ENCODE measurements at regions not wholly inside any gene's neighbourhood (a gene's known extent, or its start where the extent isn't known, plus 50 kb on each side); places are given as distances from the start of the nearest gene placed in this dataset.
"Not testable (repeated sequence)": the region's sequence is repeated elsewhere in the genome, so short reads cannot be mapped to it uniquely, and the experiment has no call there.

- no peak overlapping the region for H3K4me3 ChIP-seq (ENCODE audit: low read length)
- H3K27ac ChIP-seq (ENCODE audit: low read length): no peak overlapping the region
- no peaks in the 10 kb centered on the region for H3K9me3 ChIP-seq (ENCODE audit: control insufficient read depth, insufficient read depth, low read length)
- WGBS (ENCODE audit: insufficient coverage, insufficient read length): no CpG with 5 or more reads among the region's 1 CpG
- H3K4me1 ChIP-seq (ENCODE audit: control insufficient read depth, insufficient read depth, low read length): no peaks in the 10 kb centered on the region; the same call in 1 of the 2 replicates
- no peak for DNase-seq (ENCODE audit: low read depth, low spot score)
- no peaks in the 10 kb centered on the region for H3K27me3 ChIP-seq (ENCODE audit: control insufficient read depth, insufficient read depth, low read length)
- H3K36me3 ChIP-seq (ENCODE audit: control insufficient read depth, insufficient read depth, low read length): no peaks in the 10 kb centered on the region
Observed at GRCh38 chr12:46522071-46522470, 149.5 kb upstream of the SLC38A2 start.

GRCh38 chr12:46521145-46521544 is 148.6 kb upstream of the SLC38A2 start:
- no peak overlapping the region for H3K27ac ChIP-seq (ENCODE audit: low read length)
- DNase-seq (ENCODE audit: low read depth, low spot score): no peak
- H3K4me3 ChIP-seq (ENCODE audit: low read length): no peak overlapping the region
- no peaks in the 10 kb centered on the region for H3K36me3 ChIP-seq (ENCODE audit: control insufficient read depth, insufficient read depth, low read length)
- no peaks in the 10 kb centered on the region for H3K27me3 ChIP-seq (ENCODE audit: control insufficient read depth, insufficient read depth, low read length)
- no peaks in the 10 kb centered on the region for H3K9me3 ChIP-seq (ENCODE audit: control insufficient read depth, insufficient read depth, low read length)
- no CpG with 5 or more reads among the region's 2 CpGs for WGBS (ENCODE audit: insufficient coverage, insufficient read length)
- no peaks in the 10 kb centered on the region; the same call in 1 of the 2 replicates for H3K4me1 ChIP-seq (ENCODE audit: control insufficient read depth, insufficient read depth, low read length)

- no CpG with 5 or more reads among the region's 1 CpG for WGBS (ENCODE audit: insufficient coverage, insufficient read length)
- DNase-seq (ENCODE audit: low read depth, low spot score): no peak
- Histone ChIP-seq H3K4me3 (ENCODE audit: low read length) (no peak overlapping the region), H3K27ac (ENCODE audit: low read length) (no peak overlapping the region), H3K4me1 (ENCODE audit: control insufficient read depth, insufficient read depth, low read length) (no peaks in the 10 kb centered on the region), H3K9me3 (ENCODE audit: control insufficient read depth, insufficient read depth, low read length) (no peaks in the 10 kb centered on the region), H3K27me3 (ENCODE audit: control insufficient read depth, insufficient read depth, low read length) (no peaks in the 10 kb centered on the region), H3K36me3 (ENCODE audit: control insufficient read depth, insufficient read depth, low read length) (no peaks in the 10 kb centered on the region)
Observed at GRCh38 chr12:46519407-46519806, 146.8 kb upstream of the SLC38A2 start.

DNA sequence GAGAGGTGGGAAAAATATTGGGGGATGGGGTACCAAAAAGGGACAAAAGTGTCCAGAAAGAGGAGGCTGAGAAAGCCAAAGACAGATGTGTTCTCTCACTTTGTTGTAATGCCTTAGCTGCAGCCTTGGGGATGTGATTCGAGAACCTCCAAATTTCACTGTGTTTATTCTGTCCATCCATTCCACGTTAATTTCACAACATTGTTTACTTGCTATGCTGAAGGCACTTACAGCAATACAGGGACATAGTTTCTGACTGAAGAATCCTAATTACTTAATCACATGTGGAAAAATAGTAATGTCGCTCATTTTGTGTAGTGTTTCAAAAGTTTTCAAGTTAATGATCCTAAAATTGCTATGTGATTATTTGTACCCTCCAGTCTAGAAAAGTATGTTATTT is 146.2 kb upstream of the SLC38A2 start:
- no CpG with 5 or more reads among the region's 3 CpGs for WGBS (ENCODE audit: insufficient coverage, insufficient read length)
- Histone ChIP-seq H3K4me3 (ENCODE audit: low read length) (no peak overlapping the region), H3K27me3 (ENCODE audit: control insufficient read depth, insufficient read depth, low read length) (no peaks in the 10 kb centered on the region), H3K36me3 (ENCODE audit: control insufficient read depth, insufficient read depth, low read length) (no peaks in the 10 kb centered on the region), H3K27ac (ENCODE audit: low read length) (no peak overlapping the region), H3K9me3 (ENCODE audit: control insufficient read depth, insufficient read depth, low read length) (no peaks in the 10 kb centered on the region), H3K4me1 (ENCODE audit: control insufficient read depth, insufficient read depth, low read length) (no peaks in the 10 kb centered on the region)
- no peak for DNase-seq (ENCODE audit: low read depth, low spot score)

GRCh38 chr12:46518169-46518568 is 145.6 kb upstream of the SLC38A2 start:
- Histone ChIP-seq H3K36me3 (ENCODE audit: control insufficient read depth, insufficient read depth, low read length) (no peaks in the 10 kb centered on the region), H3K4me3 (ENCODE audit: low read length) (no peak overlapping the region), H3K9me3 (ENCODE audit: control insufficient read depth, insufficient read depth, low read length) (no peaks in the 10 kb centered on the region), H3K27me3 (ENCODE audit: control insufficient read depth, insufficient read depth, low read length) (no peaks in the 10 kb centered on the region), H3K27ac (ENCODE audit: low read length) (no peak overlapping the region), H3K4me1 (ENCODE audit: control insufficient read depth, insufficient read depth, low read length) (no peaks in the 10 kb centered on the region)
- DNase-seq (ENCODE audit: low read depth, low spot score): no peak

- H3K9me3 ChIP-seq (ENCODE audit: control insufficient read depth, insufficient read depth, low read length): no peaks in the 10 kb centered on the region
- no peaks in the 10 kb centered on the region for H3K4me1 ChIP-seq (ENCODE audit: control insufficient read depth, insufficient read depth, low read length)
- no peak overlapping the region for H3K4me3 ChIP-seq (ENCODE audit: low read length)
- H3K36me3 ChIP-seq (ENCODE audit: control insufficient read depth, insufficient read depth, low read length): no peaks in the 10 kb centered on the region
- no CpG with 5 or more reads among the region's 1 CpG for WGBS (ENCODE audit: insufficient coverage, insufficient read length)
- no peaks in the 10 kb centered on the region for H3K27me3 ChIP-seq (ENCODE audit: control insufficient read depth, insufficient read depth, low read length)
- DNase-seq (ENCODE audit: low read depth, low spot score): no peak
- H3K27ac ChIP-seq (ENCODE audit: low read length): no peak overlapping the region
Observed at GRCh38 chr12:46517579-46517962, 145.0 kb upstream of the SLC38A2 start.

- DNase-seq (ENCODE audit: low read depth, low spot score): no peak
- no CpG with 5 or more reads among the region's 6 CpGs for WGBS (ENCODE audit: insufficient coverage, insufficient read length)
- H3K27me3 ChIP-seq (ENCODE audit: control insufficient read depth, insufficient read depth, low read length): no peaks in the 10 kb centered on the region
- H3K36me3 ChIP-seq (ENCODE audit: control insufficient read depth, insufficient read depth, low read length): no peaks in the 10 kb centered on the region
- no peak overlapping the region for H3K4me3 ChIP-seq (ENCODE audit: low read length)
- no peaks in the 10 kb centered on the region for H3K4me1 ChIP-seq (ENCODE audit: control insufficient read depth, insufficient read depth, low read length)
- no peak overlapping the region for H3K27ac ChIP-seq (ENCODE audit: low read length)
- H3K9me3 ChIP-seq (ENCODE audit: control insufficient read depth, insufficient read depth, low read length): no peaks in the 10 kb centered on the region
Observed at GRCh38 chr12:46516933-46517578, 144.5 kb upstream of the SLC38A2 start.

DNA sequence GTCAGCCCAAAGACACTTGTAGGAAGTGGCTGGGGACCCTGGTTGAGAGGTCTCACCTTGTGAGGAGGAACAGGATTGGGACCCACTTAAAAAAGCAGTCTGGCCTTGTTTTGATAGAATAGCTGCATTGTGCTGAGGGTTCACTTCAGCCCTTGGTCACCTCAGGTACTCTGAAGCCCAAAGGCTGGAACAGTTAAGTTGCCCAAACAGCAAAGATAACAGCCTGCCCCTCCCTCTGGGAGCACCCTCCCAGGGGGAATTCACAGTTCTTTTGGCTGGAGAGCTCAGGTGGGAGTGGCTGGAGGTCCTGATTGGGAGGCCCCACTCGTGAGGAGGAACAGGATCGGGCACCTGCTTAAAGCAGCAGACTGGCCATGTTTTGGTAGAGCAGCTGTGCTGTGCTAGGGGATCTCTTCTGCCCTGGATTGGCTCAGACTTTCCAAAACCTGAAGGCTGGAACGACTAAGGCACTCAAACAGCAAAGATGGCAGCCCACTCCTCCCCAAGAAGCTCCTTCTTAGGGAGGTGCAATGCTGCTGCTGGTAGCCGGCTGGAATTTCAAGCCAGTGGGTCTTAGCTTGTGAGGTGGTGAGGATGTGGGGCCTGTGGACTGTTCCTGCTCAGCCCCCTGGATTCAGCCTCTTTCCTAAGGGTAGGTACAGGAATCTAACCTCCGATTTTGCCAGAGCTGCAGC is 143.8 kb upstream of the SLC38A2 start:
- no peaks in the 10 kb centered on the region for H3K9me3 ChIP-seq (ENCODE audit: control insufficient read depth, insufficient read depth, low read length)
- H3K36me3 ChIP-seq (ENCODE audit: control insufficient read depth, insufficient read depth, low read length): no peaks in the 10 kb centered on the region
- no peaks in the 10 kb centered on the region for H3K27me3 ChIP-seq (ENCODE audit: control insufficient read depth, insufficient read depth, low read length)
- DNase-seq (ENCODE audit: low read depth, low spot score): no peak
- no peak overlapping the region for H3K4me3 ChIP-seq (ENCODE audit: low read length)
- no peak overlapping the region for H3K27ac ChIP-seq (ENCODE audit: low read length)
- H3K4me1 ChIP-seq (ENCODE audit: control insufficient read depth, insufficient read depth, low read length): no peaks in the 10 kb centered on the region
- no CpG with 5 or more reads among the region's 5 CpGs for WGBS (ENCODE audit: insufficient coverage, insufficient read length)

- H3K4me3 ChIP-seq (ENCODE audit: low read length): no peak overlapping the region
- DNase-seq (ENCODE audit: low read depth, low spot score): no peak
- no peak overlapping the region for H3K27ac ChIP-seq (ENCODE audit: low read length)
- H3K27me3 ChIP-seq (ENCODE audit: control insufficient read depth, insufficient read depth, low read length): no peaks in the 10 kb centered on the region
- no CpG with 5 or more reads among the region's 1 CpG for WGBS (ENCODE audit: insufficient coverage, insufficient read length)
- no peaks in the 10 kb centered on the region for H3K9me3 ChIP-seq (ENCODE audit: control insufficient read depth, insufficient read depth, low read length)
- no peaks in the 10 kb centered on the region for H3K36me3 ChIP-seq (ENCODE audit: control insufficient read depth, insufficient read depth, low read length)
- no peaks in the 10 kb centered on the region for H3K4me1 ChIP-seq (ENCODE audit: control insufficient read depth, insufficient read depth, low read length)
Observed at GRCh38 chr12:46515829-46516228, 143.3 kb upstream of the SLC38A2 start.

DNA sequence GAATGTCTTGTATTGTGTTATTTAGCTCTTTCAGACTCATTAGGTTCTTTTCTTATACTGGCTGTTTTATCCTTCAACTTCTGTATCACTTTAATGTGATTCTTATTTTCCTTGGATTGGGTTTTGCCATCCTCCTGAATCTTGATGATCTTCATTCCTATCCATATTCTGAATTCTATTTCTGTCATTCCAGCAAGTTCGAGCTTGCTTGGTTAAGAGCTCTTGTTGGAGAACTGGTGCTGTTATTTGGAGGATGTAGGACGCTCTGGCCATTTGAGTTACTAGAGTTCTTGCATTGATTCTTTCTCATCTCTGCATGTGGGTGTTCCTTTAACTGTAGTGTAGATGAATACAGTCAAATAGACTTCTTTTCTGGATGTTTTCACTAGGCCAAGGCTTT is 142.3 kb upstream of the SLC38A2 start:
- H3K9me3 ChIP-seq (ENCODE audit: control insufficient read depth, insufficient read depth, low read length): no peaks in the 10 kb centered on the region
- DNase-seq (ENCODE audit: low read depth, low spot score): no peak
- H3K4me3 ChIP-seq (ENCODE audit: low read length): no peak overlapping the region
- no peaks in the 10 kb centered on the region for H3K4me1 ChIP-seq (ENCODE audit: control insufficient read depth, insufficient read depth, low read length)
- no peaks in the 10 kb centered on the region for H3K27me3 ChIP-seq (ENCODE audit: control insufficient read depth, insufficient read depth, low read length)
- H3K36me3 ChIP-seq (ENCODE audit: control insufficient read depth, insufficient read depth, low read length): no peaks in the 10 kb centered on the region
- no CpG with 5 or more reads among the region's 2 CpGs for WGBS (ENCODE audit: insufficient coverage, insufficient read length)
- H3K27ac ChIP-seq (ENCODE audit: low read length): no peak overlapping the region

DNA sequence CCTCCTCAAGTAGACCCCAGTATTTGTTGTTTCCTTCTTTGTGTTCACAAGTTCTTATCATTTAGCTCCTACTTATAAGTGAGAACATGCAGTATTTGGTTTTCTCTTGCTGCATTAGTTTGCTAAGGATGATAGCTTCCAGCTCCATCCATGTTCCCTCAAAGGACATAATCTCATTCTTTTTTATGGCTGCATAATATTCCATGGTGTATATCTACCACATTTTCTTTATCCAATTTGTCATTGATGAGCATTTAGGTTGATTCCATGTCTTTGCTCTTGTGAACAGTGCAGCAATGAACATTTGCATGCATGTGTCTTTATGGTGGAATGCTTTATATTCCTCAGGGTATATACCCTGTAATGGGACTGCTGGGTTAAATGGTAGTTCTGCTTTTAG is 137.7 kb upstream of the SLC38A2 start:
- not testable (repeated sequence) for H3K27ac ChIP-seq (ENCODE audit: low read length); DNase-seq (ENCODE audit: low read depth, low spot score); H3K27me3 ChIP-seq (ENCODE audit: control insufficient read depth, insufficient read depth, low read length); H3K36me3 ChIP-seq (ENCODE audit: control insufficient read depth, insufficient read depth, low read length); H3K4me3 ChIP-seq (ENCODE audit: low read length); H3K9me3 ChIP-seq (ENCODE audit: control insufficient read depth, insufficient read depth, low read length); H3K4me1 ChIP-seq (ENCODE audit: control insufficient read depth, insufficient read depth, low read length)

Measured in iPS DF 6.9 (cell line).